ENCODE measurements at regions not wholly inside any gene's neighbourhood (a gene's known extent, or its start where the extent isn't known, plus 50 kb on each side); places are given as distances from the start of the nearest gene placed in this dataset.

DNA sequence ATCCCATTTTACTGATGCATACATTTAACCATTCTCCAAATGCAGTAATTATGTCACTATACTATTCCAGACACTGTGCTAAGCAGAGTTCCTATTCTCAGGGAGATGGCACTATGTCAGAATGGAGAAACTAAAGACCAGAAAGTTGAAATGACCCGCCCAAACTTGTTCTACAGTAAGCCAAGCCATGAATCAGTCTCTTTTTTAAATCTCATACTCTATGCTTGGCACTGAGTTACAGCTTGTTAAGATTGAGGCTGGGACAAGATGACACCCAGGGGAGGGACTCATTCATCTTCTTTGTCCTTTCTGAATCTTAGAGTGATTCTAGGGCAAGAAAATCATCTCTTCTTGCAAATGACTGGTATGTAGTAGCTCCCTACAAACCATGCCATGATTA, 247.0 kb upstream of the CCL2 start:
- Histone ChIP-seq H3K9ac (ENCODE audit: low read length) (no peak overlapping the region), H3K4me1 (ENCODE audit: control insufficient read depth in 2 of 2, insufficient read depth in 2 of 2, low read length in 2 of 2) (no peaks in the 10 kb centered on the region), H4K20me1 (ENCODE audit: control insufficient read depth, insufficient read depth, low read length, poor library complexity, severe bottlenecking) (no peaks in the 10 kb centered on the region), H3K27me3 (replicated peaks in 1 of 4; ENCODE audit: control extremely low read depth in 1 of 4, control insufficient read depth in 3 of 4, insufficient read depth in 4 of 4, low read length in 3 of 4) (peaks cover 0 to 9% (median 0%) of the 10 kb centered on the region in 4 experiments), H3K9me3 (ENCODE audit: control extremely low read depth in 1 of 3, control insufficient read depth in 2 of 3, insufficient read depth in 1 of 3, low read length in 2 of 3) (no peaks in the 10 kb centered on the region), H3K79me2 (ENCODE audit: control insufficient read depth, insufficient read depth, low read length) (no peaks in the 10 kb centered on the region), H3K4me2 (replicated peaks; ENCODE audit: low read depth, low read length, poor library complexity, severe bottlenecking) (no peak overlapping the region), H2AFZ (ENCODE audit: insufficient read depth, low read depth, low read length, poor library complexity, severe bottlenecking) (no peak overlapping the region), H3K4me3 (ENCODE audit: control extremely low read depth in 1 of 5, extremely low read depth in 1 of 5, insufficient read depth in 1 of 5, low read depth in 2 of 5, low read length in 4 of 5) (no peak overlapping the region), H3K27ac (ENCODE audit: low read length in 2 of 2) (no peak overlapping the region), H3K36me3 (replicated peaks in 1 of 2; ENCODE audit: control extremely low read depth in 1 of 2, control insufficient read depth in 1 of 2, extremely low read depth in 1 of 2, insufficient read depth in 2 of 2, low read length in 1 of 2) (no peaks in the 10 kb centered on the region)
- ATAC-seq (ENCODE audit: low read depth), result no peak
- DNase-seq, result no peak
- no peaks in the 10 kb centered on the region for H3K9me3 Mint-ChIP-seq (ENCODE audit: insufficient read depth)
- no peak overlapping the region for H3K4me3 Mint-ChIP-seq
- no peaks in the 10 kb centered on the region for H3K4me1 Mint-ChIP-seq
- intact Hi-C loops (cut with micrococcal nuclease), result no loop called here
- no peak overlapping the region for H3K27ac Mint-ChIP-seq
- peaks cover 24% of the 10 kb centered on the region for H3K27me3 Mint-ChIP-seq
- no peak for TF ChIP-seq EZH2 (IDR thresholded peaks at IDR 0.05; ENCODE audit: borderline replicate concordance, insufficient read depth, low read depth, low read length, poor library complexity, severe bottlenecking)
- TF ChIP-seq, protein P1, sequence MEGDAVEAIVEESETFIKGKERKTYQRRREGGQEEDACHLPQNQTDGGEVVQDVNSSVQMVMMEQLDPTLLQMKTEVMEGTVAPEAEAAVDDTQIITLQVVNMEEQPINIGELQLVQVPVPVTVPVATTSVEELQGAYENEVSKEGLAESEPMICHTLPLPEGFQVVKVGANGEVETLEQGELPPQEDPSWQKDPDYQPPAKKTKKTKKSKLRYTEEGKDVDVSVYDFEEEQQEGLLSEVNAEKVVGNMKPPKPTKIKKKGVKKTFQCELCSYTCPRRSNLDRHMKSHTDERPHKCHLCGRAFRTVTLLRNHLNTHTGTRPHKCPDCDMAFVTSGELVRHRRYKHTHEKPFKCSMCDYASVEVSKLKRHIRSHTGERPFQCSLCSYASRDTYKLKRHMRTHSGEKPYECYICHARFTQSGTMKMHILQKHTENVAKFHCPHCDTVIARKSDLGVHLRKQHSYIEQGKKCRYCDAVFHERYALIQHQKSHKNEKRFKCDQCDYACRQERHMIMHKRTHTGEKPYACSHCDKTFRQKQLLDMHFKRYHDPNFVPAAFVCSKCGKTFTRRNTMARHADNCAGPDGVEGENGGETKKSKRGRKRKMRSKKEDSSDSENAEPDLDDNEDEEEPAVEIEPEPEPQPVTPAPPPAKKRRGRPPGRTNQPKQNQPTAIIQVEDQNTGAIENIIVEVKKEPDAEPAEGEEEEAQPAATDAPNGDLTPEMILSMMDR (IDR thresholded peaks at IDR 0.05), result no peak
- no CpG with 5 or more reads among the region's 1 CpG for WGBS (ENCODE audit: insufficient coverage)
- ChIA-PET POLR2A (no interaction called here), CTCF (no interaction called here)

DNA sequence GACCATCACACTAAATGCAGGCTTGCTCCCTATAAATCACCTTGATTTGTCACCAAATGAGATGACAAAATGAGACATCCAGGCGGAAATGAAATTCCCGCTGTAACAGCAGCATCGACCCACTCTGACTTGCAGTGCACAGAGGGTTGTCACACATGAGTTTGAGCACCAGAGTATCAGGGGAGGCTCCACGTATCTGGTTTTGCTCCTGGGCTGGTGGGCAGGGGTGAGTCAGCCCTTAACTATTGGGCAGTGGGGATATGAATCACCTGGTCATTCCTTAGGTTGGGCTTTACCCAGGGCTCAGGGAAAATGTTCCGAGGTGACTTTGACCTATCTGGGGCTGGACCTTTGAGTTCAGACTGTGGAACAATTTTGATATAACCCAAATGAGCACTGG, 245.2 kb upstream of the CCL2 start:
- H3K9ac ChIP-seq (ENCODE audit: low read length), result no peak overlapping the region
- ChIA-PET POLR2A (no interaction called here), CTCF (no interaction called here)
- H3K27ac ChIP-seq (ENCODE audit: low read length in 2 of 2), result no peak overlapping the region
- H3K4me1 Mint-ChIP-seq, result no peaks in the 10 kb centered on the region
- H3K4me2 ChIP-seq (replicated peaks; ENCODE audit: low read depth, low read length, poor library complexity, severe bottlenecking), result no peak overlapping the region
- no peaks in the 10 kb centered on the region for H3K9me3 Mint-ChIP-seq (ENCODE audit: insufficient read depth)
- peaks cover 0 to 7% (median 0%) of the 10 kb centered on the region in 4 experiments for H3K27me3 ChIP-seq (replicated peaks in 1 of 4; ENCODE audit: control extremely low read depth in 1 of 4, control insufficient read depth in 3 of 4, insufficient read depth in 4 of 4, low read length in 3 of 4)
- H3K4me1 ChIP-seq (ENCODE audit: control insufficient read depth in 2 of 2, insufficient read depth in 2 of 2, low read length in 2 of 2), result no peaks in the 10 kb centered on the region
- H3K79me2 ChIP-seq (ENCODE audit: control insufficient read depth, insufficient read depth, low read length), result no peaks in the 10 kb centered on the region
- H3K4me3 Mint-ChIP-seq, result no peak overlapping the region
- H3K27me3 Mint-ChIP-seq, result peaks cover 20% of the 10 kb centered on the region
- H2AFZ ChIP-seq (ENCODE audit: insufficient read depth, low read depth, low read length, poor library complexity, severe bottlenecking), result no peak overlapping the region
- intact Hi-C loops (cut with micrococcal nuclease), result no loop called here
- no peaks in the 10 kb centered on the region for H4K20me1 ChIP-seq (ENCODE audit: control insufficient read depth, insufficient read depth, low read length, poor library complexity, severe bottlenecking)
- 97% methylated on average over 5 of the region's 5 CpGs for WGBS (ENCODE audit: insufficient coverage)
- H3K9me3 ChIP-seq (ENCODE audit: control extremely low read depth in 1 of 3, control insufficient read depth in 2 of 3, insufficient read depth in 1 of 3, low read length in 2 of 3), result no peaks in the 10 kb centered on the region
- ATAC-seq (ENCODE audit: low read depth) (no peak), DNase-seq (no peak)
- TF ChIP-seq EZH2 (IDR thresholded peaks at IDR 0.05; ENCODE audit: borderline replicate concordance, insufficient read depth, low read depth, low read length, poor library complexity, severe bottlenecking), result no peak
- TF ChIP-seq, protein P1 (IDR thresholded peaks at IDR 0.05), result no peak
- H3K4me3 ChIP-seq (ENCODE audit: control extremely low read depth in 1 of 5, extremely low read depth in 1 of 5, insufficient read depth in 1 of 5, low read depth in 2 of 5, low read length in 4 of 5), result no peak overlapping the region
- no peaks in the 10 kb centered on the region for H3K36me3 ChIP-seq (replicated peaks in 1 of 2; ENCODE audit: control extremely low read depth in 1 of 2, control insufficient read depth in 1 of 2, extremely low read depth in 1 of 2, insufficient read depth in 2 of 2, low read length in 1 of 2)
- H3K27ac Mint-ChIP-seq, result no peak overlapping the region
